ENCODE measurements at regions not wholly inside any gene's neighbourhood (a gene's known extent, or its start where the extent isn't known, plus 50 kb on each side); places are given as distances from the start of the nearest gene placed in this dataset.

DNA sequence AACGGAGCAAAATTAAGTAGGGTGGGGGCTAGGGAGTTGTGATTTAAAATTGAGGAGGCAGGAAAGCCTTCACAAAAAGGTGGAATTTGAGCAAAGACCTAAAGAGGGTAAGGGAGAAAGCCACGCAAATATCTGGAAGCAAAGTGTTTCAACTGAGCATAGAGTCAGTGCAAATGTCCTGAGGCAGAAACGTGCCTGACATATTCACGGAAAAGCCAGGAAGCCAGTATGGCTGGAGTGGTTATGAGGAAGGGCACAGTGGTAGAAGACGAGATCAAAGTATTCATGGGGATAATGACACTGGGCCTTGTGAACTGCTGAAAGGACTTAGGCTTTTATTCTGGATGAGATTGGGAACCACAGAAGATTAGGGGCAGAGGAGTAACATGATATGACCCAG, 268.4 kb downstream of the MAN2A1 start:
- Histone ChIP-seq H3K27me3 (no peaks in the 10 kb centered on the region), H3K27ac (no peak overlapping the region), H3K4me2 (no peak overlapping the region), H3K4me1 (peaks cover 10% of the 10 kb centered on the region), H3K36me3 (no peaks in the 10 kb centered on the region), H3K4me3 (no peak overlapping the region), H4K20me1 (no peaks in the 10 kb centered on the region), H3K9me3 (no peaks in the 10 kb centered on the region), H3K9ac (no peak overlapping the region)
- no peak for TF ChIP-seq Cebpa-rat (IDR thresholded peaks at IDR 0.05)

DNA sequence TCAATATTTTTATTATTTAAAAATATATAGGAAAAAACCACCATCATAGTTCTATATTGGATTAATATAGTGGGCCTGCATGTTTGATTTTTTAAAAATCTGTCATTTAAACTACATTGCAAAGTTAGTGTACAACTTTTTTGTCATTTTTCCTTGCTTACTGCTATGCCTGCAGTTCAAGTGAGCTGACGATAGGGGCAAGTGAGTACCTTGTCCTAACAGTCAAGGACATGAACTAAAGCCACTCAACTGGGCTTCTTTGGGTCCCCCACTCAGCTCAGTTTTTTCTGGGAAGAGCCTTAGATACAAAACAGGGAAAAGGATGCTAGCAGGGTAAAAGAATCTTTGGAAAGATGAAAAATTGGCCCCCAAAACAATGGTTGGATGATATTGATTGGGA, 269.9 kb downstream of the MAN2A1 start:
- Histone ChIP-seq H3K4me1 (peaks cover 10% of the 10 kb centered on the region), H4K20me1 (no peaks in the 10 kb centered on the region), H3K4me3 (no peak overlapping the region), H3K4me2 (no peak overlapping the region), H3K9me3 (no peaks in the 10 kb centered on the region), H3K27me3 (no peaks in the 10 kb centered on the region), H3K36me3 (no peaks in the 10 kb centered on the region), H3K27ac (no peak overlapping the region), H3K9ac (no peak overlapping the region)
- no peak for TF ChIP-seq Cebpa-rat (IDR thresholded peaks at IDR 0.05)

DNA sequence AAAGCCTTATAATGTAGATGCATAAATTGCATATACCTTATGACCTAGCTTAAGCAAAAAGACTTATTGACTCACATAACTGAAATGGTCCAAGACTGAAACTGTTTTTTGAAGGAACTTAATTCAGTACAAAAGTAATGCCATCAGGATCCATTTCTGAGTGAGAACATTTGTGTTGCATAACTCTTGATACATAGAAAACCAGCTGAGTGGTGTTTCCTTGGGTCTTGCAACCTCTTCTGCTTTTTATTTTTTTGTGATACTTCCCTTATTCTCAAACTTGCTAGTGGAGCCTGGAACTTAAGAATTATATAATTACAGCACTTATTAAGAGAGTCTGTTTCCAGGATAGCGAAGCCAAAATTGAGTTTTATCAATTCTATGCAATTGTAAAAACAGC, 272.0 kb downstream of the MAN2A1 start:
- Histone ChIP-seq H4K20me1 (no peaks in the 10 kb centered on the region), H3K4me3 (no peak overlapping the region), H3K9me3 (no peaks in the 10 kb centered on the region), H3K9ac (no peak overlapping the region), H3K27me3 (no peaks in the 10 kb centered on the region), H3K27ac (no peak overlapping the region), H3K4me2 (no peak overlapping the region), H3K4me1 (peaks cover 5% of the 10 kb centered on the region), H3K36me3 (no peaks in the 10 kb centered on the region)
- no peak for TF ChIP-seq Cebpa-rat (IDR thresholded peaks at IDR 0.05)

DNA sequence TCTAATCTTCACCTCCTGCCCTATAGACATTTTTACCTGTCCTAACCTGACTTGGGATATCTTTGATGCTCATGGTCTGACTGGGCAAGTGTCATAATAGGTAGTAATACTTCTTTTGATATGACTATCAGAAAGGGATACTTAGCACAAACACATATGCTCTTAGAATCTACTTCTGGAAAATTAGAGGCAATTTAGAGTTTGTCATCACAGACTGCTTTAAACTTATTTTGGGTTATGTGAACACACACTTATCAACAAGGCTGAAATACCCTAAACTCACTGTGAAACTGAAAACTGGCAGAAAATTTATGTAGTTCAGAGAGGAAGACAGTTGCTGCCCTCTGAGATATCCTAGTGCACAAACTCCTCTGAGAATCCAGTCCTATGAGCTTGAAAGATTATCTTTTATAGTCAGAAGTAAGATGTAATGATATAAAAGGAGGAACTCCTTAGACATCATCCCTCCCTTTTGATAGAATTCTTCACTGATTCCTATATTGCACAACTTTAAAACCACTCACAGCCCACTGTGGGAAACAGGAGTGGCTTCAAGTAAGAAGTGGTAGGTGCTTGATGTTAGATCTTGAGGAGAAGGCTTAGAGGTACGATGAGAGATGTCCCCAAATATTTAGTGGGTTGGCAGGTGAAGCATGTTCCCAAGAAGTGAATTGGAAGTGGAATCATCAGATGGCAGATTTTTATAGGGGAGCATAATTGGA, 273.3 kb downstream of the MAN2A1 start:
- H3K4me2 ChIP-seq, result no peak overlapping the region
- no peak overlapping the region for H3K4me3 ChIP-seq
- no peak overlapping the region for H3K9ac ChIP-seq
- no peaks in the 10 kb centered on the region for H4K20me1 ChIP-seq
- no peak for TF ChIP-seq Cebpa-rat (IDR thresholded peaks at IDR 0.05)
- H3K4me1 ChIP-seq, result no peaks in the 10 kb centered on the region
- H3K27ac ChIP-seq, result no peak overlapping the region
- no peaks in the 10 kb centered on the region for H3K27me3 ChIP-seq
- no peaks in the 10 kb centered on the region for H3K9me3 ChIP-seq
- no peaks in the 10 kb centered on the region for H3K36me3 ChIP-seq

DNA sequence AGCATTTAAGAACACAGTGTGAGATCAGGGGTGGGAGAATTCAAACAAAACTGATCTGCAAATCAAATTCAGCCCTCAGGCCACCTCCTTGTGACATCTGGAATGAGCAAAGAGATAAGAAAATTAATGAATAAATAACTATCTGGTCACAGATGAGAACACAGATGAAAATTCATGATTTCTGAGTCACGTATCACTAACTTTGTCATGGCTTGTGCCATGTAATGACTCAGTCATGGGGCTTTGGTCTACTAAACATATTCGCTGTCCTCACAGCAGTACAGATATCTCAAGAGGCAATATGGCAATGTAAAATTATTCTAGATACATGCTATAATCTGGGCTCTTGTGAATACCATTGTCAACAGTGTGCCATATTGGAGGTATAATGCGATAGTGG, 274.4 kb downstream of the MAN2A1 start:
- no peak for TF ChIP-seq Cebpa-rat (IDR thresholded peaks at IDR 0.05)
- no peaks in the 10 kb centered on the region for H3K4me1 ChIP-seq
- no peak overlapping the region for H3K4me3 ChIP-seq
- no peak overlapping the region for H3K27ac ChIP-seq
- H3K36me3 ChIP-seq, result no peaks in the 10 kb centered on the region
- H4K20me1 ChIP-seq, result no peaks in the 10 kb centered on the region
- H3K9ac ChIP-seq, result no peak overlapping the region
- H3K4me2 ChIP-seq, result no peak overlapping the region
- no peaks in the 10 kb centered on the region for H3K9me3 ChIP-seq
- no peaks in the 10 kb centered on the region for H3K27me3 ChIP-seq

DNA sequence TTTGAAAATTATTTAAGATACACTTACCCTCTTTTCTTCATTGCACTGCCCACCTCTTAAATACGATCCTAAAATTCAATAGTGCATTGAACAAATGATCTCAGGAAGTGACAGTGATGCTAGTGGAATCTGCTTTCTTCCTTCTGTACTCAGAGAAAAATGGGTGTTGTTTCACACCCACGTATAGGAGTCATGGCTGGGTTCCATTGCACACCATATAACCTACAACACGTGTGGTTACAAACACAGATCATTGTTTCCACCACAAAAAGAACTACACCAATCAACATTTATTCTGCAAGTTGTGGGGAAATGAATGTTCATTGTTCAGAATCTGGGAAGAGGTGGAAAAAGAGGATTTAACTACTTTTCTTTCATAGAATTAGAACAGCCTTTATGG, 275.9 kb downstream of the MAN2A1 start:
- Histone ChIP-seq H3K36me3 (no peaks in the 10 kb centered on the region), H3K9me3 (no peaks in the 10 kb centered on the region), H4K20me1 (no peaks in the 10 kb centered on the region), H3K4me3 (no peak overlapping the region), H3K27me3 (no peaks in the 10 kb centered on the region), H3K4me1 (no peaks in the 10 kb centered on the region), H3K4me2 (no peak overlapping the region), H3K27ac (no peak overlapping the region), H3K9ac (no peak overlapping the region)
- TF ChIP-seq Cebpa-rat (IDR thresholded peaks at IDR 0.05), result no peak

DNA sequence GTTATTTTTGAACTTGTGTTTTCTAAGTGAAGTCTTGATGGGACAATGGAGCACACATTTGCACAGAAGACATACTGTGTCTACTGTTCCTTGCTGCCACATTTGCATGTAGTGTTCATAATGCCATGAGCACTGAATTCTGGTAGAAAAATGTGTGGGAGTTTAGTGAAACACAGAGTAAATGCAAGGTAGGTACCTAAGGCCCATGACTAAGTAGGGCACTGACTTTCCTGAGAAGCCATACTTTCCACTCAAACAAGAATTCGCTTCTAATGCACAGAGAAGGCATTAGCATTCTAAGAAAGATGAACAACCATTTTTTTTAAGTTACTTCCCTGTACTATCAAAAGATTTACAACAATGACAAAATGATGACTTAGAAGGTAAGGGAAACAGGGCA, 282.2 kb downstream of the MAN2A1 start:
- no peak for TF ChIP-seq Cebpa-rat (IDR thresholded peaks at IDR 0.05)
- H3K4me1 ChIP-seq, result no peaks in the 10 kb centered on the region

GRCh38 chr5:109981979-109982378, 292.3 kb downstream of the MAN2A1 start:
- no peaks in the 10 kb centered on the region for H3K36me3 ChIP-seq
- no peak for TF ChIP-seq Cebpa-rat (IDR thresholded peaks at IDR 0.05)
- H4K20me1 ChIP-seq, result no peaks in the 10 kb centered on the region
- H3K27ac ChIP-seq, result no peak overlapping the region
- H3K9me3 ChIP-seq, result 0 out of 2 replicates have a peak, but pooled peaks cover 4% of the 10 kb centered on the region
- H3K9ac ChIP-seq, result no peak overlapping the region
- H3K4me3 ChIP-seq, result no peak overlapping the region
- no peak overlapping the region for H3K4me2 ChIP-seq
- H3K27me3 ChIP-seq, result no peaks in the 10 kb centered on the region
- H3K4me1 ChIP-seq, result peaks cover 8% of the 10 kb centered on the region

More for the DNA sequence above, 282.2 kb downstream of the MAN2A1 start:
- Histone ChIP-seq H3K27me3 (no peaks in the 10 kb centered on the region), H3K4me3 (no peak overlapping the region), H4K20me1 (no peaks in the 10 kb centered on the region), H3K36me3 (no peaks in the 10 kb centered on the region), H3K9me3 (no peaks in the 10 kb centered on the region), H3K4me2 (no peak overlapping the region), H3K9ac (no peak overlapping the region), H3K27ac (no peak overlapping the region)

DNA sequence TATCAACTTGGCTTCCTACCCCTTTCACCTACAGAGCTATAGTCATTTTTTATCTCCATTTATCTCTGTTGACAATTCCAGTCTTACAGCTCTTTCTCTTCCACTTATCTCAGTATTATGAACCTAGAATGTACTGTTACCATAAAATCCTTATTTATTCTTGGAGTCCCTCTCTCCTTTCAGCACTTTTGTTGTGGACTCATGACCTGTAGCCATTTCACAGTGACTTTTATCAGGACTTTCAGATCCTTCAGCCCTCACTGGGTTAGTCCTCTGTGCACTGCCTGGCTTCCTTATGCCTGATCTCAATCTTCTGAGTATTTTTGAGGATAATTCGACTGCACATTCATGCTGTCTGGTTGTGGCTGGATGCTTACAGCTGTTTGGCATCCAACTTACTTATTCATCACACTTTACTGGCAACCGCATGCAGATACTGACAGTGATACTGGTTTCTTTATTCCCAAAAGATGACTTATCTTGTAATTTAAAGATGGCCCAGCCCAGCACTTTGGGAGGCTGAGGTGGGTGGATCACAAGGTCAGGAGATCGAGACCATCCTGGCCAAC, 293.3 kb downstream of the MAN2A1 start:
- H3K4me1 ChIP-seq, result peaks cover 8% of the 10 kb centered on the region
- no peak overlapping the region for H3K9ac ChIP-seq
- no peaks in the 10 kb centered on the region for H4K20me1 ChIP-seq
- H3K4me2 ChIP-seq, result no peak overlapping the region
- no peaks in the 10 kb centered on the region for H3K27me3 ChIP-seq
- no peak overlapping the region for H3K4me3 ChIP-seq
- no peak for TF ChIP-seq Cebpa-rat (IDR thresholded peaks at IDR 0.05)
- no peaks in the 10 kb centered on the region for H3K36me3 ChIP-seq
- H3K9me3 ChIP-seq, result 0 out of 2 replicates have a peak, but pooled peaks cover 4% of the 10 kb centered on the region
- H3K27ac ChIP-seq, result no peak overlapping the region

GRCh38 chr5:109986726-109987125, 297.0 kb downstream of the MAN2A1 start:
- Histone ChIP-seq H3K27me3 (no peaks in the 10 kb centered on the region), H3K4me2 (no peak overlapping the region), H3K9ac (no peak overlapping the region), H3K36me3 (no peaks in the 10 kb centered on the region), H4K20me1 (no peaks in the 10 kb centered on the region), H3K27ac (no peak overlapping the region), H3K4me3 (no peak overlapping the region), H3K4me1 (peaks cover 8% of the 10 kb centered on the region), H3K9me3 (0 out of 2 replicates have a peak, but pooled peaks cover 4% of the 10 kb centered on the region)
- no peak for TF ChIP-seq Cebpa-rat (IDR thresholded peaks at IDR 0.05)
